ENCODE measurements at regions not wholly inside any gene's neighbourhood (a gene's known extent, or its start where the extent isn't known, plus 50 kb on each side); places are given as distances from the start of the nearest gene placed in this dataset.

DNA sequence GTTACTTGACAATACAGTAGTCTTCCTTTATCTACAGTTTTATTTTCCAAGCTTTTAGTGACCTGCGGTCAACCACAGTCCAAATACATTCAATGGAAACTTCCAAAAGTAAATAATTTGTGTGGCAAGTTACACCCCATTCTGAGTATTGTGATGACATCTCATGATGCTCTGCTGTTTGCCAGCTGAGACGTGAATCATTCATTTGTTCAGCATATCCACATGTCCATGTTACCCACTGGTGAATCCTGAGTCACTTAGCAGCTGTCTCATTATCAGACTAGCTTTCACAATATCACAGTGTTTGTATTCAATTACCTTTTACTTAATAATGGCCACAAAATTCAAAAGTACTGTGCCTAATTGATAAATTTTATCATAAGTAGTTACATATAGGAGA, 179.8 kb downstream of the PRR20E start (continued):
- TF ChIP-seq, protein P1, sequence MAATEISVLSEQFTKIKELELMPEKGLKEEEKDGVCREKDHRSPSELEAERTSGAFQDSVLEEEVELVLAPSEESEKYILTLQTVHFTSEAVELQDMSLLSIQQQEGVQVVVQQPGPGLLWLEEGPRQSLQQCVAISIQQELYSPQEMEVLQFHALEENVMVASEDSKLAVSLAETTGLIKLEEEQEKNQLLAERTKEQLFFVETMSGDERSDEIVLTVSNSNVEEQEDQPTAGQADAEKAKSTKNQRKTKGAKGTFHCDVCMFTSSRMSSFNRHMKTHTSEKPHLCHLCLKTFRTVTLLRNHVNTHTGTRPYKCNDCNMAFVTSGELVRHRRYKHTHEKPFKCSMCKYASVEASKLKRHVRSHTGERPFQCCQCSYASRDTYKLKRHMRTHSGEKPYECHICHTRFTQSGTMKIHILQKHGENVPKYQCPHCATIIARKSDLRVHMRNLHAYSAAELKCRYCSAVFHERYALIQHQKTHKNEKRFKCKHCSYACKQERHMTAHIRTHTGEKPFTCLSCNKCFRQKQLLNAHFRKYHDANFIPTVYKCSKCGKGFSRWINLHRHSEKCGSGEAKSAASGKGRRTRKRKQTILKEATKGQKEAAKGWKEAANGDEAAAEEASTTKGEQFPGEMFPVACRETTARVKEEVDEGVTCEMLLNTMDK (IDR thresholded peaks at IDR 0.05; ENCODE audit: borderline replicate concordance, insufficient read depth, low read depth, low read length, poor library complexity, severe bottlenecking), result no peak
- TF ChIP-seq SMARCB1 (IDR thresholded peaks at IDR 0.05; ENCODE audit: insufficient read length, low read depth) (no peak), MEF2A (IDR thresholded peaks at IDR 0.05; ENCODE audit: control insufficient read depth, low read depth, low read length) (no peak), CHD4 (IDR thresholded peaks at IDR 0.05; ENCODE audit: insufficient read depth, insufficient replicate concordance, low read depth, low read length, poor library complexity, severe bottlenecking) (no peak), BRCA1 (IDR thresholded peaks at IDR 0.05) (no peak), BRCA1 (CRISPR knock-in tag; IDR thresholded peaks at IDR 0.05) (no peak), ZNF696 (CRISPR knock-in tag; conservative IDR thresholded peaks at IDR 0.05) (no peak)

- Histone ChIP-seq H3K4me2 (ENCODE audit: insufficient read depth, low read length) (no peak overlapping the region), H3K9ac (ENCODE audit: insufficient read depth in 1 of 2, low read depth in 2 of 2, low read length in 2 of 2) (no peak overlapping the region), H3K9me1 (ENCODE audit: control insufficient read depth, insufficient read depth, low read length) (no peaks in the 10 kb centered on the region), H3K36me3 (ENCODE audit: control insufficient read depth, insufficient read depth, low read length) (no peaks in the 10 kb centered on the region), H4K20me1 (replicated peaks; ENCODE audit: control insufficient read depth, insufficient read depth, low read length) (no peaks in the 10 kb centered on the region), H3K79me2 (ENCODE audit: control insufficient read depth, insufficient read depth, low read length) (no peaks in the 10 kb centered on the region), H3K4me3 (no peak overlapping the region), H2AFZ (ENCODE audit: low read depth, low read length) (no peak overlapping the region), H3K9me3 (replicated peaks; ENCODE audit: control insufficient read depth, insufficient read depth, low read depth, low read length) (no peaks in the 10 kb centered on the region), H3K27ac (ENCODE audit: extremely low read depth, low read depth, low read length) (no peak overlapping the region), H3K4me1 (replicated peaks in 1 of 2; ENCODE audit: control insufficient read depth in 2 of 2, insufficient read depth in 2 of 2, low read length in 2 of 2) (no peaks in the 10 kb centered on the region), H3K27me3 (ENCODE audit: control insufficient read depth in 2 of 2, insufficient read depth in 2 of 2, low read length in 2 of 2) (no peaks in the 10 kb centered on the region)
- DNase-seq (ENCODE audit: extremely low read depth in 1 of 4, low spot score in 3 of 4) (no peak), FAIRE-seq (no peak), ATAC-seq (no peak)
- in situ Hi-C loops (cut with MboI) (no loop called here), intact Hi-C loops (cut with micrococcal nuclease) (no loop called here)
- POLR2A ChIA-PET, result no interaction called here
- no peak for TF ChIP-seq E2F3 (CRISPR knock-in tag; IDR thresholded peaks at IDR 0.05)
- TF ChIP-seq SMARCE1 (IDR thresholded peaks at IDR 0.05), result no peak
- CTCF ChIA-PET (ENCODE audit: low intra/inter-chr PET ratio), result interaction anchor here (0.6 kb wide), 1 partner anchor 1419 kb away, joined by 3 read pairs; no protein-coding TSS in a partner anchor
- no TSS peak for BruUV-seq (replicated peaks)
- WGBS (ENCODE audit: insufficient coverage, low coverage, missing lambda C conversion rate), result 0% methylated on average over 1 of the region's 1 CpG
These were observed 185.1 kb downstream of the PRR20E start for GRCh38 chr13:57352114-57352513.

Measured in K562 (cell line).